ENCODE measurements at regions not wholly inside any gene's neighbourhood (a gene's known extent, or its start where the extent isn't known, plus 50 kb on each side); places are given as distances from the start of the nearest gene placed in this dataset.

DNA sequence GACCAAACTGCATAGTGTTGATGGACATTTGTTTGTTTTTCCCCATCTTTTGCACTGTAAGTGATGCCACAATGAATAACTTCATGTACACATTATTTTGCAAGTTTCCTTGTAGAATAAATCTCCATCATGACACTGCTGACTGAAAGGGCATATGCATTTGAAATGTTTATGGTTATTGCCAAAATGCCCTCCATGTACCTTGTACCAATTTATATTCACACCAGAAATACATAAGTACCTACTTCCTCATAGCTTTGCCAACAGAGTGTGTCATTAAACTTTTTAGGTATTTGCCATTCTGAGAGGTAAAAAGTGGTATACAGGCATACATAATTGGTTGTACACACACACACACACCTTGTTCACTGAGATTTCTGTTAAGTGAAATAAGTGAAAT lies 361.0 kb upstream of the PCSK5 start:
- no peaks in the 10 kb centered on the region for H3K27me3 ChIP-seq (ENCODE audit: control insufficient read depth, insufficient read depth, low read length)
- no peak overlapping the region for H3K27ac ChIP-seq (ENCODE audit: low read length)
- peaks cover 27% of the 10 kb centered on the region for H3K4me1 ChIP-seq (ENCODE audit: control insufficient read depth, insufficient read depth, low read length)
- H3K4me3 ChIP-seq (ENCODE audit: low read length), result no peak overlapping the region
- peak in 1 of 2 donors; percentile 37 for DNase-seq
- H3K9me3 ChIP-seq (ENCODE audit: control insufficient read depth, low read depth, low read length), result no peaks in the 10 kb centered on the region
- H3K36me3 ChIP-seq (ENCODE audit: control insufficient read depth, insufficient read depth, low read length), result no peaks in the 10 kb centered on the region

DNA sequence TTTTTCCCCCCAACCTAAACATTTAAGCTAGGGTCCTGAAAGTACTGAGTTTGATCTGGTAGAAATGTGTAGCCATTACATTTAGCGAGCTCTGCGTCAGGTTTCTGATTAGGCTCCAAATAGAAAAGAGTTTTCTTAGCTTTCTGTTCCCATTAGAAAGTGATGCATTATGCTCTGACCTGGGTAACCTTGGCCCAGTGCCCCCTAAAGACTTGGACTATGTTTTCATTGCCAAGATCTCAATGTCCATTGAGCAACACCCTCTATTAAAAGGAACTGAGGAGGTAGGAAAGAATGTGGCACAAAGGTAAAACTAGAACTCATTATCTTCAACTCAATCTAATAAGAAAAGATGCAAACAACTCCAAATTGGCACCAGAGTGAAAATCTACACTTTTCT lies 358.9 kb upstream of the PCSK5 start:
- no peak overlapping the region for H3K4me3 ChIP-seq (ENCODE audit: low read length)
- no peaks in the 10 kb centered on the region for H3K36me3 ChIP-seq (ENCODE audit: control insufficient read depth, insufficient read depth, low read length)
- H3K9me3 ChIP-seq (ENCODE audit: control insufficient read depth, low read depth, low read length), result no peaks in the 10 kb centered on the region
- whole genome bisulfite sequencing (ENCODE audit: insufficient coverage, low lambda C conversion rate), result no CpG with 5 or more reads among the region's 2 CpGs
- H3K27me3 ChIP-seq (ENCODE audit: control insufficient read depth, insufficient read depth, low read length), result no peaks in the 10 kb centered on the region
- peaks cover 31% of the 10 kb centered on the region for H3K4me1 ChIP-seq (ENCODE audit: control insufficient read depth, insufficient read depth, low read length)
- peak overlapping the region; percentile 63 for H3K27ac ChIP-seq (ENCODE audit: low read length)
- DNase-seq, result no peak

DNA sequence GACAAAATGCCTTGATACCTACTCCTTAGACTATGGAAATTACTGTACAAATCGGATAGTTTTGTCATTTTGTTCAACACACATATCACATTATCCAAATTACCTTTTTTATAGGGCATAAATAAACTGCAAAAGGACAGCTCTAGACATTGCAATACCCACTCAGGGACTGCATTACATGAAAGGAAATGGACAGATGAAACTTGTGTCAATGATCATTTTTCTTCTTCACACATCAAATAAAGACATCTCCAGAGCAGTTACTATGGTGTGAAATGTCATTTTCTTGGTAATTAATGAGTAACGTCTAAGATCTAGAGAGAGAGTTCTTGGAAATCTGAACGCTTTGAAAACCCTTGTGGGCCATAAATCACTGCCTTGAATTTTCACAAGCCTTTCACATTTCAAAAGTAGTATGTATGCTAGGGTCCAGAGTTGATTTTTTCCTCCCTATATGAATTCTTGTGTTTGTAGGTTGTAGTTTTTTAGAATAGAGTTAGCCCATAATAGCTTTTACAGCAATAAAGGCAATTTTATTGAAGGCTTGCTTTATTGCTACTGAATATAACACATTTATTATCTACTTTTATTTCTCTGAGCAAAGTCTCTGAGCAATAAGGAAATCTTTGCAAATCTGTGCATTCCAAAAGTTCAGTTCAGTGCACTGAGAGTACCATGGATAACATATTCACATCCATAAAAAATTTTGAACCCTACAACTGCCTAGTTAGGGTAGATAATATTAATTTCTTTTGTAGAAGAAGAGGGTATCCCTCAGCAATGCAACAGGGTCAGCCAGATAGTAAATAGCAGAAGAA lies 358.0 kb upstream of the PCSK5 start:
- 0% methylated on average over 2 of the region's 3 CpGs for WGBS (ENCODE audit: insufficient coverage, low lambda C conversion rate)
- peak; percentile 80 to 91 for DNase-seq
- Histone ChIP-seq H3K27me3 (ENCODE audit: control insufficient read depth, insufficient read depth, low read length) (no peaks in the 10 kb centered on the region), H3K9me3 (ENCODE audit: control insufficient read depth, low read depth, low read length) (no peaks in the 10 kb centered on the region), H3K4me3 (ENCODE audit: low read length) (no peak overlapping the region), H3K36me3 (ENCODE audit: control insufficient read depth, insufficient read depth, low read length) (no peaks in the 10 kb centered on the region), H3K4me1 (ENCODE audit: control insufficient read depth, insufficient read depth, low read length) (peaks cover 31% of the 10 kb centered on the region), H3K27ac (ENCODE audit: low read length) (peak overlapping the region; percentile 77)

DNA sequence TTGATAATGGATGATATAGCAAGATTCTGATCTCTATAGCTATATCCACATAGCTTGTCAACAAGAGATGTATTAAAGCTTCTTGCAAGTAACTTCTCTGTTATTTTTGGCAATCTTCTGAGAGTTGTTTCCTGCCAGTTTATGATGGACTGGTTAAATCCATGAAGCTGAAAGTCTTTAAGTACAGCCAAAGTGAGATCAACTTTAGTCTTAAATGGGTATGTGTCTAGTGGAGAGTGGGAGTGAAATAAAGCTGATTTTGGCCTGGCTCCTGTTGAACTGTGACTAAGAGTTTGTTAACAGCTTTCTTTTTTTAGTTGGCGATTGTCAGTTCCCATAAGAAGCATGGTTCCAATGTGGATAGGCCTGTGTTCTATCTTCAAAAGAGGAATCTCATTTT lies 350.9 kb upstream of the PCSK5 start:
- DNase-seq, result no peak
- H3K4me1 ChIP-seq (ENCODE audit: control insufficient read depth, insufficient read depth, low read length), result peaks cover 9% of the 10 kb centered on the region
- H3K27me3 ChIP-seq (ENCODE audit: control insufficient read depth, insufficient read depth, low read length), result no peaks in the 10 kb centered on the region
- H3K9me3 ChIP-seq (ENCODE audit: control insufficient read depth, low read depth, low read length), result no peaks in the 10 kb centered on the region
- no peak overlapping the region for H3K4me3 ChIP-seq (ENCODE audit: low read length)
- H3K36me3 ChIP-seq (ENCODE audit: control insufficient read depth, insufficient read depth, low read length), result no peaks in the 10 kb centered on the region
- H3K27ac ChIP-seq (ENCODE audit: low read length), result no peak overlapping the region
- no CpG with 5 or more reads among the region's 1 CpG for WGBS (ENCODE audit: insufficient coverage, low lambda C conversion rate)

DNA sequence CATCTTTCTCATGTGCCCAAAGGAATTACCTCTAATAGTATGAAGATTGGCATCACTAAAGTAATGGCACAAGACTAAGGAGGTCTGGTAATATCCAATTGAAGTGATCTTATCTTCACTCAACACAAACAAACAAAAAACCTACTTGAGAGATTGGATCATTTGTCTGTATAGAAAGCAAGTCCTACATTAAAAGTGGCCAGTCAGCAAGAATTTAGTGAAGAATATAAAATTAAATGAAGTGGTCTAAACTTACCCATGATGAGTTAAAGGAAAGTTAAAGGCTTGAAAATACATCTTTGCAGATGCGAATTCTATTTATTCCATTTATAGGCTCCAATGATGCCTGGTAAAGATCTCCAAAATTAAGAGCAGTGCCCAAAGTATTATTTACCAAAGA lies 350.3 kb upstream of the PCSK5 start:
- DNase-seq, result no peak
- H3K4me3 ChIP-seq (ENCODE audit: low read length), result no peak overlapping the region
- H3K27ac ChIP-seq (ENCODE audit: low read length), result no peak overlapping the region
- no peaks in the 10 kb centered on the region for H3K36me3 ChIP-seq (ENCODE audit: control insufficient read depth, insufficient read depth, low read length)
- no peaks in the 10 kb centered on the region for H3K9me3 ChIP-seq (ENCODE audit: control insufficient read depth, low read depth, low read length)
- peaks cover 8% of the 10 kb centered on the region for H3K4me1 ChIP-seq (ENCODE audit: control insufficient read depth, insufficient read depth, low read length)
- no peaks in the 10 kb centered on the region for H3K27me3 ChIP-seq (ENCODE audit: control insufficient read depth, insufficient read depth, low read length)
- WGBS (ENCODE audit: insufficient coverage, low lambda C conversion rate), result no CpG with 5 or more reads among the region's 1 CpG

DNA sequence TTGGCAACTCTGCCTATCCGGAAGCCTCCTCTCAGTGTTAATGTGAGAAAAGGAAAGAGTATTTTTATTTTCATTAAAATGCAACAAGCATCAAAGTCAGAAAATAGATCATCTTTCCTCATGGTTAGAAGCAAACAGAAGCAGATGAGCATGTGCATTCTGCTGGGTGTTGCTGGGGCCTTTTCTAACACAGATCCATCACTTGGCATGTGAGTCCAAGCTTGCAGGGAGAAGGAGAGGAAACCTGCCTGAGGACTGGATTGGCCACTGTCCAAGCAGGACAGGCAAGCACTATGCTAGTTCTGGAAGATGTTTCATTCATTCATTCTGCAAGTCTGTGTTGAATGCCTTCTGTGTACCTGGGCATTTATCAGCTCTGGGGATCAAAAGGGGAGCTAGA lies 348.7 kb upstream of the PCSK5 start:
- Histone ChIP-seq H3K4me1 (ENCODE audit: control insufficient read depth, insufficient read depth, low read length) (peaks cover 10% of the 10 kb centered on the region), H3K9me3 (ENCODE audit: control insufficient read depth, low read depth, low read length) (no peaks in the 10 kb centered on the region), H3K27me3 (ENCODE audit: control insufficient read depth, insufficient read depth, low read length) (no peaks in the 10 kb centered on the region), H3K36me3 (ENCODE audit: control insufficient read depth, insufficient read depth, low read length) (no peaks in the 10 kb centered on the region), H3K27ac (ENCODE audit: low read length) (peak overlapping the region; percentile 33), H3K4me3 (ENCODE audit: low read length) (no peak overlapping the region)
- no CpG with 5 or more reads among the region's 1 CpG for WGBS (ENCODE audit: insufficient coverage, low lambda C conversion rate)
- no peak for DNase-seq

DNA sequence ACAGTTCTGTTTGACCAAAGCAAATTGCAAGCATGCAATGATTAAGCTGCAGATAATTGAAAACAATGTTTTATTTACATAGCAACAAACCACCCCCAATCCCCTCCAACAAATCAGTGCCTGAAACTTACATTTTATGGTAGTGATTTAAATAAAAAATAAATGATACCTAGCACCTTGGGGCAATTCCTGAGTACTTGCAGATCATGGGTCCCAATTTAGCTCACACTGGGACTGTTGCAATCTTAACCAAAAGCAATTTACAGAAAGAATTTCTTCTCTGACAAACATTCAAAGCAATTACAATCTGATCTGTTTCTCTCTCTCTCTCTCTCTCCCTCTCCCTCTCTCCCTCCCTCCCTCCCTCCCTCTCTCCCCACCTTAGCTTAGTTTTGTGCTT lies 345.7 kb upstream of the PCSK5 start:
- Histone ChIP-seq H3K9me3 (ENCODE audit: control insufficient read depth, low read depth, low read length) (no peaks in the 10 kb centered on the region), H3K36me3 (ENCODE audit: control insufficient read depth, insufficient read depth, low read length) (no peaks in the 10 kb centered on the region), H3K27ac (ENCODE audit: low read length) (no peak overlapping the region), H3K4me1 (ENCODE audit: control insufficient read depth, insufficient read depth, low read length) (peaks cover 10% of the 10 kb centered on the region), H3K4me3 (ENCODE audit: low read length) (no peak overlapping the region), H3K27me3 (ENCODE audit: control insufficient read depth, insufficient read depth, low read length) (no peaks in the 10 kb centered on the region)
- no peak for DNase-seq

DNA sequence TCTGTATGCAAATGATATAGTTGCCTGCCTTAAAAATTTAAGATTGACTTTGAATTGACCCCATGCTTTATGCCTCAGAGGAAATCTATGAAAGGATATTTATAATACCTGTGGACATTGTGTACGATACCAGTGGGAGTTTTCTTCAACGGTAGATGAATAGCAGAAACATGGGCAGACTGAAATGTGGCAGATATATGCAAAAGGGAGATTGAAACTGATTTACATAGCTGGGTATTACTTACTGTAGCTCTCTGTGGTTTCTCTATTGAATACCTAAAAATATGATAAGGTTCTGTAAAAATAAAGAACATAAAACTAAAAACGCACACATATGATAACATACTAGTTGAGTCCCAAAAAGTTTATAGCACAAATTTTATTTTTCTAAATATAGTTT lies 345.2 kb upstream of the PCSK5 start:
- H3K36me3 ChIP-seq (ENCODE audit: control insufficient read depth, insufficient read depth, low read length), result no peaks in the 10 kb centered on the region
- no peaks in the 10 kb centered on the region for H3K9me3 ChIP-seq (ENCODE audit: control insufficient read depth, low read depth, low read length)
- WGBS (ENCODE audit: insufficient coverage, low lambda C conversion rate), result 48% methylated on average over 2 of the region's 3 CpGs
- H3K4me1 ChIP-seq (ENCODE audit: control insufficient read depth, insufficient read depth, low read length), result peaks cover 10% of the 10 kb centered on the region
- H3K4me3 ChIP-seq (ENCODE audit: low read length), result no peak overlapping the region
- no peak overlapping the region for H3K27ac ChIP-seq (ENCODE audit: low read length)
- no peak for DNase-seq
- H3K27me3 ChIP-seq (ENCODE audit: control insufficient read depth, insufficient read depth, low read length), result no peaks in the 10 kb centered on the region

DNA sequence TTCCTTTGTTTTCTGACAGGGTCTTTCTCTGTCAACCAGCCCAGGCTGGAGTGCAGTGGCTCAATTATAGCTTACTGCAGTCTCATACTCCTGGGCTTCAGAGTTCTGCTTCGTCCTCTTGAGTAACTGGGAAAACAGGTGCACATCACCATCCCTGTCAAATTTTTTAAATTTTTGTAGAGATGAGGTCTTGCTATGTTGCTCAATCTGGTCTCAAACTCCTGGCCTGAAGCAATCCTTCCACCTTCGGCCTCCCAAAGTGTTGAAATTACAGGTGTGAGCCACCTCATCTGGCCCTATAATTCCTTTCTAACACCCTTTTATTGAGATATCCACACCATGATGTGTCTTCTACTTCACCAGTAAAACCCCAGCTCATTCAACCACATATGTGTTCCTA lies 341.6 kb upstream of the PCSK5 start:
- H3K4me3 ChIP-seq (ENCODE audit: low read length), result no peak overlapping the region
- no peaks in the 10 kb centered on the region for H3K36me3 ChIP-seq (ENCODE audit: control insufficient read depth, insufficient read depth, low read length)
- no CpG with 5 or more reads among the region's 2 CpGs for WGBS (ENCODE audit: insufficient coverage, low lambda C conversion rate)
- no peak overlapping the region for H3K27ac ChIP-seq (ENCODE audit: low read length)
- no peak for DNase-seq
- H3K4me1 ChIP-seq (ENCODE audit: control insufficient read depth, insufficient read depth, low read length), result peaks cover 6% of the 10 kb centered on the region
- no peaks in the 10 kb centered on the region for H3K9me3 ChIP-seq (ENCODE audit: control insufficient read depth, low read depth, low read length)
- no peaks in the 10 kb centered on the region for H3K27me3 ChIP-seq (ENCODE audit: control insufficient read depth, insufficient read depth, low read length)

DNA sequence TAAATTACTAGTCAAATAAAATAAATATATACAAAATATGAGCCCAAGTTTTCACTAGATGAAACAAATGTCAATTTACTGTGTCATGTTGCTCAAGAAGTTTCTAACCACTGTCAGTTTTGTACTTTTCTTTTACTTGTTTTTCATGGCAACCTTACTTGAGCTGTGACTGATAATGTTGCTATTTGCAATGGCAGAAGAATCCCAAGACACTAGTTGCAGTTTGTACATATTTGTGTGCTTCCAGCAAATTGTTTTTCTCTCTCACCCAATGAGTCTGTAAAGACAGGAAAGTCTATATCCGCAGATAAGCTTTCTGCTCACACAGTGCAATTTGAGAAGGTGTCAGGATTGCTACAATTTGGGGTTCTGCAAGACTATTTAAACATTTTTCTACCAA lies 338.6 kb upstream of the PCSK5 start:
- WGBS (ENCODE audit: insufficient coverage, low lambda C conversion rate), result 100% methylated on average over 1 of the region's 1 CpG
- H3K4me1 ChIP-seq (ENCODE audit: control insufficient read depth, insufficient read depth, low read length), result no peaks in the 10 kb centered on the region
- H3K4me3 ChIP-seq (ENCODE audit: low read length), result no peak overlapping the region
- no peak overlapping the region for H3K27ac ChIP-seq (ENCODE audit: low read length)
- no peak for DNase-seq
- H3K9me3 ChIP-seq (ENCODE audit: control insufficient read depth, low read depth, low read length), result no peaks in the 10 kb centered on the region
- H3K36me3 ChIP-seq (ENCODE audit: control insufficient read depth, insufficient read depth, low read length), result no peaks in the 10 kb centered on the region
- H3K27me3 ChIP-seq (ENCODE audit: control insufficient read depth, insufficient read depth, low read length), result no peaks in the 10 kb centered on the region

DNA sequence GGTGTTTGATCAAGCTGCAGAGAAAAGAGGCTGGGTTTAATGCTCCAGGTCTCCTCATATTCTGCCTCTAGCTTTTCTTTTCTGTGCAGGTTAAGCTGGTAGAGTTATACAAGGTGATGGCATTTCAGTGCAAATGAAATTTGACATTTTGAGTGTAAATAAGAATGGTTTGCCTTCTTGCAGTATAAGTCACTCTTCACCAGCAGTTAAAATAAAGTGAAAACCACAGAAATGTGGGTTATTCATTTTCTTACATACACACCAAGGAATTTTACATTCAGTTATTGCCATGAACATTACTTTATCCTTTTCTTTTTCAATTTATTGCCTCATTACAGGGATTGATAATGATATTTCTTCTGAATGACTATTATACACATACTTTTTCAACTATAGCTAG lies 337.5 kb upstream of the PCSK5 start:
- no peaks in the 10 kb centered on the region for H3K36me3 ChIP-seq (ENCODE audit: control insufficient read depth, insufficient read depth, low read length)

More for the DNA sequence above, 337.5 kb upstream of the PCSK5 start:
- no peaks in the 10 kb centered on the region for H3K4me1 ChIP-seq (ENCODE audit: control insufficient read depth, insufficient read depth, low read length)
- no peaks in the 10 kb centered on the region for H3K27me3 ChIP-seq (ENCODE audit: control insufficient read depth, insufficient read depth, low read length)
- no peaks in the 10 kb centered on the region for H3K9me3 ChIP-seq (ENCODE audit: control insufficient read depth, low read depth, low read length)
- H3K4me3 ChIP-seq (ENCODE audit: low read length), result no peak overlapping the region
- H3K27ac ChIP-seq (ENCODE audit: low read length), result no peak overlapping the region
- DNase-seq, result no peak

Measured in large intestine (tissue), 3 donors.